Lower leg skin (tissue), 4 donors: ENCODE measurements at regions not wholly inside any gene's neighbourhood (a gene's known extent, or its start where the extent isn't known, plus 50 kb on each side); places are given as distances from the start of the nearest gene placed in this dataset.

Source experiments
- DNase-seq, 2 donors: peaks; one replicate each; pipeline ENCODE4 v3.0.0-alpha.2; 2019; ENCODE audit warnings: low spot score in 2 of 2
- H3K4me3 ChIP-seq: fragments of 200-600 bp; sonication (generic); 2 replicates; pipeline ENCODE4 v1.5.1; 2017; ENCODE audit warnings: mild to moderate bottlenecking, low read depth; ENCODE audit not compliant: poor library complexity, severe bottlenecking
- POLR2A ChIP-seq, 2 donors: fragments of 450-650 bp; IDR thresholded peaks; one replicate each; pipeline ENCODE4 v1.6.1; 2016 to 2017; ENCODE audit warnings: antibody characterized with exemption in 2 of 2, mild to moderate bottlenecking in 1 of 2, moderate library complexity in 1 of 2
- WGBS, 2 donors: methylation state at CpG; one replicate each; pipeline ENCODE4 v1.1.5; 2018; 5-methylcytosine and 5-hydroxymethylcytosine counted together
- intact Hi-C: fragments of 100-400 bp; cut with DNase I; formaldehyde crosslinking; loops from one replicate; pipeline ENCODE4 v1.15.0; 2023; ENCODE audit warnings: low total_unique reads
- TF ChIP-seq, protein P1 (sequence below), 3 donors: fragments of 450-650 bp; IDR thresholded peaks; one replicate each; pipeline ENCODE4 v1.5.1; 2016; ENCODE audit warnings: antibody characterized with exemption in 3 of 3, mild to moderate bottlenecking in 3 of 3, moderate library complexity in 2 of 3

DNA sequence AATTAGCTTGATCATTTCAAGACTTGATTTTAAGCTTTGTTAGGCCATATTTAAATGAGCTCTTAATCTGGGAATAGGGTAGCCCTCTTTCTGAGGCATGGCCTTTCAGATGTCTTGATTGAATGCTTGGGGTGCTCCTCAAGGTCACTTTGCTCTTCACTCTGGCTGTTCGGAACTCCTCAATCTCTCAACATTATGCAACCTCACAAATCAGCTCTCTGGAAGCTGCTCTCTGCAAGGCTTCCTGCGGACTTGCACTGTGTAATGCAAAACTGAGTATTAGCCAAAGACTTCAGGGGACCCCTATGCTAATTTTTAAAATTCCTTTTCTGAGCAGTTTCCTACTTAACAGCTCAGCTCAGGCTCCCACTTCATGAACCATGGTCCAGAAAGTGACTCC lies 398.3 kb downstream of the PRDM5 start:
- no peak for TF ChIP-seq POLR2A (IDR thresholded peaks at IDR 0.05)
- TF ChIP-seq, protein P1, sequence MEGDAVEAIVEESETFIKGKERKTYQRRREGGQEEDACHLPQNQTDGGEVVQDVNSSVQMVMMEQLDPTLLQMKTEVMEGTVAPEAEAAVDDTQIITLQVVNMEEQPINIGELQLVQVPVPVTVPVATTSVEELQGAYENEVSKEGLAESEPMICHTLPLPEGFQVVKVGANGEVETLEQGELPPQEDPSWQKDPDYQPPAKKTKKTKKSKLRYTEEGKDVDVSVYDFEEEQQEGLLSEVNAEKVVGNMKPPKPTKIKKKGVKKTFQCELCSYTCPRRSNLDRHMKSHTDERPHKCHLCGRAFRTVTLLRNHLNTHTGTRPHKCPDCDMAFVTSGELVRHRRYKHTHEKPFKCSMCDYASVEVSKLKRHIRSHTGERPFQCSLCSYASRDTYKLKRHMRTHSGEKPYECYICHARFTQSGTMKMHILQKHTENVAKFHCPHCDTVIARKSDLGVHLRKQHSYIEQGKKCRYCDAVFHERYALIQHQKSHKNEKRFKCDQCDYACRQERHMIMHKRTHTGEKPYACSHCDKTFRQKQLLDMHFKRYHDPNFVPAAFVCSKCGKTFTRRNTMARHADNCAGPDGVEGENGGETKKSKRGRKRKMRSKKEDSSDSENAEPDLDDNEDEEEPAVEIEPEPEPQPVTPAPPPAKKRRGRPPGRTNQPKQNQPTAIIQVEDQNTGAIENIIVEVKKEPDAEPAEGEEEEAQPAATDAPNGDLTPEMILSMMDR (IDR thresholded peaks at IDR 0.05): no peak
- DNase-seq: no peak
- whole genome bisulfite sequencing, 2 donors: 84 to 87% methylated on average over 2 of the region's 2 CpGs
- H3K4me3 ChIP-seq: no peak overlapping the region
- intact Hi-C loops: no loop called here

DNA sequence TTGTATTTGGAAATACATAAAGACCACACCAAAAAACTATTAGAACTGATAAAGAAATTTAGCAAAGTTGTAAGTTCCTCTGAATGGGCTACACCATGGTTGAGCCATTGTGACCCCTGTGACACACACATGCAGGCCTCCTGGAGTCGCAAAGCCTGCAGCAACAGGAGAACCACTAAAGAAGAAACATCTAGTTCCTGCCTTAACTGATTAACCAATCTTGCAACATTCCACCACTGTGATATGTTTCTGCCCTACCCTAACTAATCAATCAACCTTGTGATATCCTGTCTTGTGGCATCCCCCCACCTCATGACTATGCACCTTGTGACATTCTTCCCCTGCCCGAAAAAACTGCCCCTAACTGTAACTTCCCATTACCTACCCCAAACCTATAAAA lies 401.8 kb downstream of the PRDM5 start:
- whole genome bisulfite sequencing, 2 donors: 57 to 67% methylated on average over 2 of the region's 2 CpGs
- TF ChIP-seq POLR2A (IDR thresholded peaks at IDR 0.05): no peak
- TF ChIP-seq, protein P1 (IDR thresholded peaks at IDR 0.05): no peak
- DNase-seq: no peak
- intact Hi-C loops: no loop called here
- no peak overlapping the region for H3K4me3 ChIP-seq

DNA sequence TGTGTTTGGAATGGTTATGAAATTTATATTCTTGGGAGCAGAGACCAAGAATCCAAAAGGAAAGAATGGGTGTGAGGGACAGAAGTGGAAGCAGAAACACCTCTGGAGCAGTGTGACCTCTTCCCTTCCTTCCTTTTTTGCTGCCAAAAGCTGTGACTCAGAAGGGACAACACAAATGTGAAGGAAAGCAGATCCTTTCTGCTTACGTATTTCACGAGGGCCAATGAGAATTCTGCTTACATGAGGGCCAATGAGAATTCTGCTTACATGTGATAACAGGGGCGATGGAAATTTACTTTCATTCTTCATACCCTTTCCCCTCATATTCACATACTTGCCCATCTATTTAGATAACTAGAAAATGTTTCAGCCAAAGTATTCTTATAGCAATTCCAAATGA lies 404.6 kb downstream of the PRDM5 start:
- no peak for DNase-seq
- no peak overlapping the region for H3K4me3 ChIP-seq
- TF ChIP-seq POLR2A (IDR thresholded peaks at IDR 0.05): no peak
- TF ChIP-seq, protein P1 (IDR thresholded peaks at IDR 0.05): no peak
- WGBS, 2 donors: 72 to 78% methylated on average over 3 of the region's 3 CpGs
- intact Hi-C loops: no loop called here

DNA sequence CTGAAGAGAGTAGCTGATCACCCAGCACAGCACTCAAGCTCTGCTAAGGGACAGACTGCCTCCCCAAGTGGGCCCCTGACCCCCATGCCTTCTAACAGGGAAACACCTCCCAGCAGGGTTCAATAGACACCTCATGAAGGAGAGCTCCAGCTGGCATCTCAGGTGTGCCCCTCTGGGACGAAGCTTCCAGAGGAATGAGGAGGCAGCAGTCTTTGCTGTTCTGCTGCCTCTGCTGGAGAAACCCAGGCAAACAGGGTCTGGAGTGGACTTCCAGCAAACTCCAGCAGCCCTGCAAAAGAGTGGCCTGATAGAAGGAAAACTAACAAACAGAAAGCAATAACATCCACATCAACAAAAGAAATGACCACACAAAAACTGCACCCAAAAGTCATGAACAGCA lies 412.8 kb downstream of the PRDM5 start:
- 93 to 100% methylated on average over 1 of the region's 1 CpG for WGBS, 2 donors

GRCh38 chr4:120509222-120509621 lies 413.3 kb downstream of the PRDM5 start:
- no peak for DNase-seq
- H3K4me3 ChIP-seq: no peak overlapping the region
- WGBS, 2 donors: 41 to 64% methylated on average over 3 to 4 of the region's 4 CpGs
- intact Hi-C loops: no loop called here
- no peak for TF ChIP-seq POLR2A (IDR thresholded peaks at IDR 0.05)
- TF ChIP-seq, protein P1 (IDR thresholded peaks at IDR 0.05): no peak

More for the DNA sequence above, 412.8 kb downstream of the PRDM5 start:
- H3K4me3 ChIP-seq: no peak overlapping the region
- TF ChIP-seq, protein P1 (IDR thresholded peaks at IDR 0.05): no peak
- no peak for TF ChIP-seq POLR2A (IDR thresholded peaks at IDR 0.05)
- intact Hi-C loops: no loop called here
- DNase-seq: no peak

DNA sequence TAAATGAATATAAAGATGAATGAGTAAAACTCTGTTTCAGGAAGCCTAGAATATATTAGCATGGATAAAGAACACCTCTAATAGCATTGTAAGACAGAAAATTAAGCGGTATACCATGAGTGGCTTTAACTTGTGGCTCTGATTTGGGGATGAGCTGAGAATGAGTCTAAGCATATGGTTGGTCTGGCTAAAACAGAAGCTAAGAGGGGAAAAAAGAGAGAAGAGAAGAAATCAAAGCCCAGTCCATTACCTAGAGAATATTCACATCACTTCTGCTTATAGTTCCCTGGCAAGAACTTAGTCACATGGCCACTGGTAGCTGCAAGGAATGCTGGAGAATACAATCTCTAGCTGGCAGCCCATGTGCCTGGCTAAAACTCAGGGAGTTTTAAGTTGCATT lies 414.5 kb downstream of the PRDM5 start:
- intact Hi-C loops: no loop called here
- no peak overlapping the region for H3K4me3 ChIP-seq
- TF ChIP-seq POLR2A (IDR thresholded peaks at IDR 0.05): no peak
- TF ChIP-seq, protein P1 (IDR thresholded peaks at IDR 0.05): no peak
- 89 to 96% methylated on average over 1 of the region's 1 CpG for WGBS, 2 donors
- no peak for DNase-seq
